ENCODE measurements at regions not wholly inside any gene's neighbourhood (a gene's known extent, or its start where the extent isn't known, plus 50 kb on each side); places are given as distances from the start of the nearest gene placed in this dataset.

GRCh38 chr9:71253011-71253410 lies 131.6 kb upstream of the TRPM3 start:
- TF ChIP-seq CTCF (IDR thresholded peaks at IDR 0.05 in 8 of 11, conservative IDR thresholded peaks at IDR 0.05 in 3 of 11) = no peak
- TF ChIP-seq POLR2A (IDR thresholded peaks at IDR 0.05) = no peak
